Amniotic stem cell (primary cell): ENCODE measurements at regions not wholly inside any gene's neighbourhood (a gene's known extent, or its start where the extent isn't known, plus 50 kb on each side); places are given as distances from the start of the nearest gene placed in this dataset.
"Not testable (repeated sequence)": the region's sequence is repeated elsewhere in the genome, so short reads cannot be mapped to it uniquely, and the experiment has no call there.

Experiments used
- DNase-seq: peaks from one replicate; lab custom pipeline; 2025; lab: John Stamatoyannopoulos, UW

- DNase-seq: no peak
Measured at GRCh38 chr20:7171911-7172310, 404.4 kb downstream of the BMP2 start.

- DNase-seq: no peak
Measured at GRCh38 chr20:7174554-7174953, 407.1 kb downstream of the BMP2 start.

- not testable (repeated sequence) for DNase-seq
Measured at GRCh38 chr20:7175827-7176226, 408.3 kb downstream of the BMP2 start.

DNA sequence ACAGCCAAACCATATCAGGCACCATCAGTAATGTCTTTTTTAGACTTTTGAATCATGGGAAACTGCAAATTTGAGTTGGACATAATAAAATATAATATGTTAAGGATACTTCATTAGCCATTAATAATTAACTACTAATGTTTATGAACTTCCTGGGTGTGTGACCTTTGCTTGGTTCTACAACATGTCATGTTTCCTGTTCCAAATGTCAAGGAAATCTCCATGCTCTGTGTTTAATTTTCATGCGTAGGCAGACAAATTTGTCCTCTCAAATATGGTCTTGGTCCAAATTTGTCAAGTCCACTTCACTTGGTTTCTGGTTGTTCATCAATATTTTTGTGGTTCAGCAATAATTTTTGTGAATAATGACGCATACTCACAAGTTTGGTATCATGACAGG lies 410.5 kb downstream of the BMP2 start:
- DNase-seq: no peak

- no peak for DNase-seq
Measured at GRCh38 chr20:7180256-7181045, 413.0 kb downstream of the BMP2 start.

- no peak for DNase-seq
Measured at GRCh38 chr20:7189231-7189630, 421.7 kb downstream of the BMP2 start.

GRCh38 chr20:7193681-7194080 lies 426.2 kb downstream of the BMP2 start:
- DNase-seq: no peak

- DNase-seq: no peak
Measured at GRCh38 chr20:7195704-7196103, 428.2 kb downstream of the BMP2 start.

DNA sequence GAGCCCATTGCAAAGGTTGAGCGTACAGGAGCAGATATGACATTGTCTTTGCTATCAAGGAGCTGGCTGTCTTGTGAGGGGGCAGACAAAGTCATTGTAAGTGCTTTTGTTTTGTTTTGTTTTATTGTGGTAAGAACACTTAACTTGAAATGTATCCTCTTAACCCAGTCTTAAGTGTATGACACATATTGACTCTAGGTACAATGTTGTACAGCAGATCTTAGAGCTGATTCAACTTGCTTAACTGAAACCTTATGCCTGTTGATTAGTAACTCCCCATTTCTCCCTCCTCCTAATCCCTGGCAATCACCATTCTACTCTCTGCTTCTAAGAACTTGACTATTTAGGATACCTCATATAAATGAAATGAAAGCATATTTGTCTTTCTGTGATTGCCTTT lies 429.0 kb downstream of the BMP2 start:
- DNase-seq: no peak

- no peak for DNase-seq
Measured at GRCh38 chr20:7199861-7200260, 432.4 kb downstream of the BMP2 start.

GRCh38 chr20:7207186-7207798 lies 439.8 kb downstream of the BMP2 start:
- no peak for DNase-seq

DNA sequence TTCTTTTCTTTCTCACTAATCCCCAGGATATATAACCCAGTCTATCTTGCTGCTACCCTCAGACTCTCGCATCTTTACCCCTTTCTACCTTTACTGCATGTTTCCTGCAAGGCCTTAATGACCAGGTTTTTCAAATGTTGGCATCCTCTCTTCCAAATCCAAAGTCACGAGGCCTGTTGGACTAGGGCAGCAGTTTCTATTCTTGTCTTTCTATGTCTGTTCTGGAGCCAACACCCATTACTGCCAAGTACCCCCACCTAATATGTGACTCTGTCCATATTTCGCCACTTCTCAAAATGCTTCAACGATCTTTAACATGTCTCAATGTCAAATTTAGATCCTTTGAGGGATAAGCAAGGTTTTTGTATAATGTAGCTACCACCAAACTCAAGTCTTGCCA lies 443.4 kb downstream of the BMP2 start:
- DNase-seq: no peak

DNA sequence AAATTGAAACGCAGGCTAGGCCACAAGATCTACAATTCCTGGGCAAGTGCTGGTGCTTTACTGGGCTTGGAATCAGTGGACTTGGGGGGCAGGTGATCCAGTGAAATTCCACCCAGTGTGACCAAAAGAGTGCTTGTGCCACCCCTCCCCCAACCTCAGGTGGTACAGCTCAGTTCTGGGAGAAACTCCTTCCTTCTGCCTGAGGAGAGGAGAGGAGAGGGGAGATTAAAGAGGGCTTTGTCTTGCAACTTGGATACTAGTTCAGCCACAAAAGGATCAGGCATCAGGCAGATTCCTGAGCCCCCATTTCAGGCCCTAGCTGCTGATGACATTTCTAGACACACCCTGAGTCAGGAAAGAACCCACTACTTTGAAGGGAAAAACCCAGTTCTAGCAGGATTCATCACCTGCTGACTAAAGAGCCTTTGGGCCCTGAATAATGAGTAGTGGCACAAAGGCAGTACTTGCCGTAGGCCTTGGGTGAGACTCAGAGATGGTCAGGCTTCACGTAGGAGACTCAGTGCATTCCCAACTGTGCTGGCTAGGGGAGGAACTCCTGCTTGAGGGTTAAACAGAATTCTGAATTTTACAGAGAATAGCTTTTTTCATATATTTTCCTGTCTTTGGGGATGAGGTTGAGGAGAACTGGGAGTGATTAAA lies 446.7 kb downstream of the BMP2 start:
- DNase-seq: no peak

GRCh38 chr20:7217606-7218005 lies 450.1 kb downstream of the BMP2 start:
- DNase-seq: no peak

- no peak for DNase-seq
Measured at GRCh38 chr20:7220755-7221154, 453.3 kb downstream of the BMP2 start.

DNA sequence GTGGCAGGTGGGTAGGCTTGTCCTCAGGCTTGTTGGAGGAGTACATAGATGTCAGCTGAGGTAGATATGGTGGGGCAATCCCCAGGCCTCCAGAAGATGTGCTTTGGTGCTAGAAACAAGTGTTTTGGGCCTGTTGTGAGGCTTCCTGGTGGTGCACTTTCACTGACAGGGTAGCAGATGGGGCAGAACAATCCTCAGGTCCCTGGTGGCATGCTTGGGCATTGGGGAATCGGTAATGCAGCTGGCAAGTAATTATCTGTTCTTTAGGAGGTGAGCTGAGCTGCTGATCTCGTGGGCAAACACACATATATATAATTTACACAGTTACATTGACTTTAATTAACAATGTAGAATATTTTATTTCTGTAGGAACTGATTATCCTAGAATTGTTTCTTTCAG lies 458.7 kb downstream of the BMP2 start:
- DNase-seq: no peak

DNA sequence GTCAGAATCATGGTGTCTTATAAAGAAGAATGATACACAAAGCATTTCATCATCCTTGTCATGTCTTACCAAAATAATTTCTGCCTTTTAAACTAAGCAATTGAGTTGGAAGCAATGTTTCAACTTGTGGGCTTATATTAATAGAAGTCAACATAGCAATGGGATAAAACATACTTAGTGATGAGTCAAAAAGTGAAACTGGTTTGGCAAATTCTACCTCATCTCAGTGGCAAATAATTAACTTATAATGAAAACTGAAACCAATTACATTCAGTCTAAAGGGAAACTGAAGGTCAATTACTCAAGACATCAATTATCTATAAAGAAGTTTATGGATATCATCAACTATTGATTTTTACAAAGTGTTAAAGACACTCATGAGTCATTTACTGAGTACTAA lies 463.8 kb downstream of the BMP2 start:
- DNase-seq: no peak

GRCh38 chr20:7232796-7233195 lies 465.3 kb downstream of the BMP2 start:
- no peak for DNase-seq

DNA sequence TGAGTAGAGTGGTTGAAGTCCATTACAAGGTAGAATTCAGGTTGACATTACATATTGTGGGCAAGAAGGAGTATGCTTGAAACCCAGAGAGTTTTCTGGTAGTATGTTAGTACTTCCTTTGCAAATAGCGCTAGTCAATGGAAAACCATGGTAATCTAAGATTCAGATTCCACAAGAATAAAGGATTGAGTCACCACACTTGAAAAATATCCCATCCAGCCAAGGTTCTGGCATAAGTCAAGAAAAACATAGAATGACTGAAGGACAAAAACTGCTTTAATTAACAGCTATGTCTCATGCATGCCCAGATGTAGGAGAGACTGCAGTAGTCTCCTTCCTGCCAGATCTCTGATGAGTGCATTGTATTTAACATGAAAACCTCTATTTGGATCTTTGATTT lies 469.8 kb downstream of the BMP2 start:
- no peak for DNase-seq

- no peak for DNase-seq
Measured at GRCh38 chr20:7240490-7240889, 473.0 kb downstream of the BMP2 start.

DNA sequence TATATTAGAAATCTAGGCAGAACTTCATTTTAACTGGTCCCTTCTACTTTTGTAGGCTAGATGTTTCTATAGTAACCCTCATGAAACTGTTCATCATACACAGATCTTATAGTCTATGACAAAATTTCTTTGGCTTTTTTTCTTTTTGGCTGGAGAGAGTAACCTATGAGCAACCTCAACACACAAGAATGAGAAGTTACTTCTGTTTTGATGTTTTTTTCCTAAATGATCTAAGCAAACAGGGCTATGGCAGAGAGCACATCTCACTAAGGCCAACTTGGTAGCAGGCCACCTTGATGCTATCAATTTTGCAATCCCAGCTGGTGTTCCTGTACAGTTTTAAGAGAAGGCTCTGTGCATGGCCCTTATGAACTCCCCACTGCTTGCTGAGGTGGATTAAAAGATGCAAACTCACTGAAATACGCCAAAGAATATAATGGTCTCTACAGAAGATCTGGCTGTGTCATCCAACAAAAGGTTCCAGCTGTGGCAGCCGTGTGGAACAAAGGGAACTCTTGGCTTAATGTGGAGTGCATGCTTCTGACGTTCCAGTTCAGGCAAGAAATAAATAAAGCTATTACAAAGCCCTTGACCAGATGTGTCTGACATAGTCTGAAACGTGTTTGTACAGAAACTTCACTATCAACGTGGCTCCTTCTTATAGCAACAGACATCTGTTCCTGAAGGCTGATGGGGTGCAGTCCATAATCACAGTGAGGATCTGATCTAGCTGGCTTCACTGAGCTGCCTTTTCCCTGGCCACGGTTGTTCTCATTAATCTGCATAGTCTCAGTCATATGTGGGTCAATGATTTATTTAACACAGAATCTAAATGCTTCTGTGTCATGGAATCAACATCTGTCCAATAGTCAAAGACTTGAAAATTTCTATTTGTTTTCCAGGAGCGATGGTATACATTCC lies 481.1 kb downstream of the BMP2 start:
- DNase-seq: no peak

DNA sequence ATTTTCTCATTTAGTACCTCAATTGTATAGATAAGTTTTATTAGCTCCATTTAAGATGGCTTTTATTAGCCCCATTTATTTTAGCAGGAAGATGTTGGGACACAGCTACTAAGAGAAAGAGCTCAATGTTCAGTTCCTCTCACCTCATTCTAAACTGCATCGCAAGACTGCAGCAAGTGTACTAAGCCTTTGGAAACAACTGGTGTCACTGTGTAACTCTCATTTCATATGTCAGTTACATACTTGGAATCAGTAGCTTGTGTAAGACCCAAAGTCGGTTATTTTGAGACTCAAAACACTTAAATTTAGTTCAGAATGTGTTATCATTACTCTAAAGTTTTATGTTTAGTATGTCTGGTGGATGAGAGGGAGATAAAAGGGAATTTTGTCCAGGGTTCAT lies 482.9 kb downstream of the BMP2 start:
- DNase-seq: no peak
